SW480 (cell line): ENCODE measurements at regions not wholly inside any gene's neighbourhood (a gene's known extent, or its start where the extent isn't known, plus 50 kb on each side); places are given as distances from the start of the nearest gene placed in this dataset.

Experiments
- DNase-seq: peaks from one replicate; pipeline ENCODE4 v3.0.0-alpha.2; 2016; ENCODE audit warnings: low spot score

- DNase-seq: no peak
Measured at GRCh38 chr12:116402163-116402939, 124.9 kb upstream of the MED13L start.

- no peak for DNase-seq
Measured at GRCh38 chr12:116403546-116403945, 126.1 kb upstream of the MED13L start.

GRCh38 chr12:116404247-116404646 lies 126.8 kb upstream of the MED13L start:
- DNase-seq: no peak

GRCh38 chr12:116404913-116405611 lies 127.6 kb upstream of the MED13L start:
- no peak for DNase-seq

DNA sequence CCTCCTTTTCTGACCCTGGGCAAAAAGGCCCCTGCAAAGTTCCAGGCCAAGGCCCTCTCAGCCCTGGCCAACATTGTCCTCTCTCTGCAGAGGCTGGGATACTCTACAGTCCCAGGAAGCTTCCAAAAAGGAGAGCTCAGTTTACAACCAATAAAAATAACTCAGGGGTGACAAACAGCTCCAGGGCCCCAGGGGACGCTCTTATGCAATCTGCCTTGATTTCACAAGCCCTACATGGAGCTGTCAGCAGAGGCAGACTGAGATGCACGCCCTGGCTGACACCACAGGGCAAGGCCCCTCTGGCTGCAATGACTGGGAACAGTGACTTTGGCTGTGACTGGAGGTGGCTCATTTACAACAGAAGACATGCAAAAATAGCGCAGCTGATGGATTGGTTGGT lies 129.0 kb upstream of the MED13L start:
- peak; percentile 53 for DNase-seq

DNA sequence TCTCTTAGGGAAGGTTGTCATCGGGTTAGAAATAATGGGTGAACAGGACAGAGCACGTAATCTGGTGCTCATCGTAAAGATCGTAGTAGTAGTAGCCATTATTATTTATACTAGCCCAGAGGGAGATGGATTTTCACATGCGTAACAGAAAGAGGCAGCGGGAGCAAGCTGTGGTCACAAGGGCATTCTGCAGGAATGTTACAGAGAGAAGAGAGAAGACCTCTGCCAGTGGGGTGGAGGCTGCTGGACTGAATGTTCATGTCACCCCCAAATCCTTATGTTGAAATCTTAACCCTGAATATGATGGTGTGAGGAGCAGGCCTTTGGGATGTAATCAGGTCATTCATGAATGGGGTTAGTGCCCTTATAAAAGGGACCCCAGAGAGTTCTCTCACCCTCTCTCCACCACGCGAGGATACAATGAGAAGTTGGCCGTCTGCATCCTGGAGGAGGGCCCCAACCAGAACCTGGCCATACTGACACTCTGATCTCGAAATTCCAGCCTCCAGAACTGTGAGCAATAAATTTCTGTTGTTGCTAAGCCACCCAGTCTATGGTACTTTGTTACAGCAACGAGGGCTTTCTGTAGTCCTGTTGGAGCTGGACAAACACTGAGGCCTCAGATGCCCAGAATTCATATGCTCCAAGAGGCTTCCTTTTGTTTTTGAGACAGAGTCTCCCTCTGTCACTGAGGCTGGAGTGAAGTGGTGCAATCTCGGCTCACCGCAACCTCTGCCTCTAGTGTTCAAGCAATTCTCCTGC lies 131.2 kb upstream of the MED13L start:
- DNase-seq: no peak

GRCh38 chr12:116411977-116412376 lies 134.5 kb upstream of the MED13L start:
- DNase-seq: no peak

DNA sequence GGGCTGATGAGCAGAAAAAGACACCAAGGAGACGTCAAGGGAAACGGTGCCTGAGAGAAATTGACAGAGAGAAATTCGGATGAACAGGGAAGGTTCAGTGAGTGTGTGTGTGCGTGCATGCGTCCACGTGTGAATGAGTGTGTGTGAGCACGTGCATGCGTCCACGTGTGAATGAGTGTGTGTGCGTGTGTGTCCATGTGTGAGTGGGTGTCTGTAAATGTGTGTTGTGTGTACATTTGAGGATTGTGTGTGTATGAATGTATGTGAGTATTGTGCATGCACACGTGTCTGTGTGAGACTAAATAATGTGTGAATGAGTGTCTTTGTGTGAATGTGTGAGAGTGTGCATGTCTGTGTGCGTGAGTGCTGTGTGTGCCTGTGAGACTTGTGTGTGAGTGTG lies 137.4 kb upstream of the MED13L start:
- DNase-seq: no peak

DNA sequence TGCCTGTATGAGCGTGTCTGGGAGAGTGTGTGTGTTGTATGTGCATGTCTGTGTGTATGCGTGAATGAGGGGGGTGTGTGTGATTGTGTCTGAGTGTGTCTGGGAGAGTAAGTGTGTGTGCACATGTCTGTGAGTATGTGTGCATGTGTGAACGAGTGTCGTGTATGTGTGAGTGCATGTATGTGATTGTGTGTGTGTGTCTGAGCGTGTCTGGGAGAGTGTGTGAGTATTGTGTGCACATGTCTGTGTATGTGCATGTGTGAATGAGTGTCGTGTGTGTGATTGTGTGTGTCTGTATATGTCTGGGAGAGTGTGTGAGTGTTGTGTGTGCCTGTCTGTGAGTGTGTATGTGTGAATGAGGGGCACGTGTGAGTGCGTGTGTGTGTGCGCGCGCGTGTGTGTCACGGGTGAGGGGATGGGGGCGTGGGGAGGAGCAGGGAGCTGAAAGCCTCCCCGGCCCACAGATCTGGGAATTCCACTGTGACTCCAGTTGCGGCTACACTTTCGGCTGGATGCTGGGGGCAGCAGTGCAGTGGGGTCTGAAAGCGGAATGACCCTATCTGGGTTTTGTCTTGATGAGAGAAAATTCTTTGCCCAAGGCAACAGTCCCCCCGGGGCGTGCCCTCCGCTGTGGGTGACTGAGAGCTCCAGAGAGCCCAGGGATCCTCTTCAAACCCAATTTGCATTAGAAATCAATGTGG lies 138.1 kb upstream of the MED13L start:
- no peak for DNase-seq

GRCh38 chr12:116416166-116416565 lies 138.7 kb upstream of the MED13L start:
- DNase-seq: no peak

DNA sequence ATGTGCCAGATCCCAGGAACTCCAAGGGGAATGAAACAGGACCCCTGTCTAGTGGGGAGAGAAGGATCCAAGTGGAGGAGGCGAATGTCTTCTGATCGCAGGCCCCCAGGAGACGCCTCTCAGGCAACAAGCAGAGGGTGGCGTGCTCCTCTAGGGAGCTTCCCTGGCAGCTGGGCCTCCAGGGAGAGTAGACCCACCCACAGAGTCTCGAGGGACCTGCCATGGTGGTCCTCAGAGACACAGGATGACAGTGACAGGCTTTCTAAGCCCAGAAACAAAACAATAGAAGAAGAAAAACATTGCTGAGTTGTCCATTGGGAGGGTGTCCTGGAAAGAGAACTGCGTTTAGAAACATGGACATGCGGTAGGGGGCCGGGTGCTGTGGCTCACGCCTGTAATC lies 140.6 kb upstream of the MAP1LC3B2 start:
- DNase-seq: no peak

GRCh38 chr12:116420227-116420880 lies 138.8 kb upstream of the MAP1LC3B2 start:
- DNase-seq: no peak

DNA sequence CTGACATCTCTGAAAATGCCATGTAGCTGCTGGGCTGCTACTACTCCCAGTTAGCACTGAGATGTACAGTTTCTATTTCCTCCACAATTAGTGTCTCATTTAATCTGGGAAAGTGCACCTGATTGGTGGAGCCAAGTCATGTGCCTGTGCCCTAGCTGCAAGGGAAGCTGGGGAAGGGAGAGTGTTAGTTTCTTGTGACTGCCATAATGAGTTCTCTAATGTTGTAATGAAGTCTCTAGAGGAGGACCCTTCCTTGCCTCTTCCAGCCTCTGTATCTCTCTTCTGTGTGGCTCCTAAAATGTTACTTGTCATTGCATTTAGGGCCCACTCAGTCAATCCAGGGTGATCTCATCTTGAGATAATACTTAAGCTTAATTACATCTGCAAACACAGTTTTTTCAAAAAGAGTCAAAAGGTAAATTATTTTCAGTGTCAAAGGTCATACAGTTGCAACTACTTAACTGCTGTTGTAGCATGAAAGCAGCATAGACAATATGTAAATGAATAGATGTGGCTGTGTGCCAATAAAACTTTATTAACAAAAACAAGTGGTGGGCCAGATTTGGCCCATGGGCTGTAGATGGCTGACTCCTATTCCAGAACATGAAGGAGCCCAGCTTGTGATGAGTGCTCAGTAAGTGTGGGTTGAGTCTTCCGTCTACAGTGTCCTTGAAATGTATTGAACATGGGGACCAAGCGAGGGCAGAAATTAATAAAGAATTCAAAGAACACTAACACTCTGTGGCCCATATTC lies 137.2 kb upstream of the MAP1LC3B2 start:
- DNase-seq: no peak

- DNase-seq: no peak
Measured at GRCh38 chr12:116423094-116423493, 136.1 kb upstream of the MAP1LC3B2 start.

DNA sequence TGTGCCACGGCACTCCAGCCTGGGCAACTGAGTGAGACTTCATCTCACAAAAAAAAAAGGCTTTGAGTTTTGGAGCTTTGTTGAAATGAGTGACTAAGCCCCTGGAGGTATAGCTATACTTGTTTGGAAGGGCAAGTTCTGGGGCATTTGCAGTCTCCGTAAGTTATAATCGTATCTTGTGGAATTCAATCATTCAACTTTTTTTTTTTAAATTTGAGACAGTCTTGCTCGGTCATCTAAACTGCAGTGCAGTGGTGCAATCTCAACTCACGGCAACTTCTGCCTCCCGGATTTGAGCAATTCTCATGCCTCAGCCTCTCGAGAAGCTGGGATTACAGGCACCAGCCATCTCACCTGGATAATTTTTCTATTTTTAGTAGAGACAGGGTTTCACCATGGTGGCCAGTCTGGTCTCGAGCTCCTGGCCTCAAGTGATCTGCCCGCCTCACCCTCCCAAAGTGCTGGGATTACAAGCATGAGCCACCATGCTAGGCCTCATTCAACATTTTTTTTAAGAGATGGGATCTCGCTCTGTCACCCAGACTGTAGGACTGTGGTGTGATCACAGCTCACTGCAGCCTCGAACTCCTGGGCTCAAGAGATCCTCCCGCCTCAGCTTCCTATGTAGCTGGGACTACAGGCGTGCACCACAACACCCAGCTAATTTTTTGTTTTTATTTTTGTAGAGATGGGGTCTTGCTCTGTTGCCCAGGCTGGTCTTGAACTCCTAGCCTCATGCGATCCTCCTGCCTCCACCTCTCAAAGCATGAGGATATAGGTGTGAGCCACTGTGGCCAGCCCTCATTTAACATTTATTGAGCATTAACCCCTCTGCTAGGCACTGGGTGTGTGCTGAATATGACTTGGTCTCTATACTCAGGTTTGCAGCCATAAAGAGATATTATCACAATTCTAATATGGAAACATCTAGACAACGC lies 133.7 kb upstream of the MAP1LC3B2 start:
- no peak for DNase-seq

DNA sequence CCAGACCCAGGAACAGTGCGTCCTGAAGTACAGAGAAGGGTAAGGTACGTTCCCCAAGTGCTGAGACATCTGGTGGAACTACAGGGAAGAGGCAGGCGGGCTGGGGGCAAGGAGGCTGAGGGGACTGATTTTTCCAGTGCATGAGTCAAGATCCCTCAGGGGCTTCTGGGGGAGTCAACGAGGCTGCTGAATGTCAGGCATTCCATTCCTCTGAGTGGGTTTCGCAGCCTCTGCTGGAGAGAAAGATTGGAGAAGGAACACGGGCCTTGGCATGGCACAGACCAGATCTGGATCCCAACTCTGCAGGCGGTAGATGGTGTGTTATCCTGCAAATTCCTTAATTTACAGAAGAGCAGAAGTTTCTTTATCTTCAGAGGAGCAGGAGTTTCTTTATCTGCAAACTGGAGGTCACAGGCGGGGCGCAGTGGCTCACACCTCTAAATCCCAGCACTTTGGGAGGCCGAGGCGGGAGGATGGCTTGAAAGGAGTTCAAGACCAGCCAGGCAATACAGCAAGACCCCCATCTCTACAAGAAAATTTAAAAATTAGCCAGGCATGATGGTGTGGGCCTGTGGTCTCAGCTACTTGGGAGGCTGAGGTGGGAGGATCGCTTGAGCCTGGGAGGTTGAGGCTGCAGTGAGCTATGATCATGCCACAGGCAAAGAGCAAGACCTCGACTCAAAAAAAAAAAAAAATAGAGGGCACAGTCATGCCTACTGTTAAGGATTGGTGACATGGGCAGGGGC lies 132.6 kb upstream of the MAP1LC3B2 start:
- peak; percentile 64 for DNase-seq

GRCh38 chr12:116427200-116427930 lies 131.8 kb upstream of the MAP1LC3B2 start:
- peak; percentile 47 for DNase-seq

GRCh38 chr12:116429826-116430360 lies 129.3 kb upstream of the MAP1LC3B2 start:
- no peak for DNase-seq
